ENCODE measurements at regions not wholly inside any gene's neighbourhood (a gene's known extent, or its start where the extent isn't known, plus 50 kb on each side); places are given as distances from the start of the nearest gene placed in this dataset.
"Not testable (repeated sequence)": the region's sequence is repeated elsewhere in the genome, so short reads cannot be mapped to it uniquely, and the experiment has no call there.

- TF ChIP-seq, protein P1, sequence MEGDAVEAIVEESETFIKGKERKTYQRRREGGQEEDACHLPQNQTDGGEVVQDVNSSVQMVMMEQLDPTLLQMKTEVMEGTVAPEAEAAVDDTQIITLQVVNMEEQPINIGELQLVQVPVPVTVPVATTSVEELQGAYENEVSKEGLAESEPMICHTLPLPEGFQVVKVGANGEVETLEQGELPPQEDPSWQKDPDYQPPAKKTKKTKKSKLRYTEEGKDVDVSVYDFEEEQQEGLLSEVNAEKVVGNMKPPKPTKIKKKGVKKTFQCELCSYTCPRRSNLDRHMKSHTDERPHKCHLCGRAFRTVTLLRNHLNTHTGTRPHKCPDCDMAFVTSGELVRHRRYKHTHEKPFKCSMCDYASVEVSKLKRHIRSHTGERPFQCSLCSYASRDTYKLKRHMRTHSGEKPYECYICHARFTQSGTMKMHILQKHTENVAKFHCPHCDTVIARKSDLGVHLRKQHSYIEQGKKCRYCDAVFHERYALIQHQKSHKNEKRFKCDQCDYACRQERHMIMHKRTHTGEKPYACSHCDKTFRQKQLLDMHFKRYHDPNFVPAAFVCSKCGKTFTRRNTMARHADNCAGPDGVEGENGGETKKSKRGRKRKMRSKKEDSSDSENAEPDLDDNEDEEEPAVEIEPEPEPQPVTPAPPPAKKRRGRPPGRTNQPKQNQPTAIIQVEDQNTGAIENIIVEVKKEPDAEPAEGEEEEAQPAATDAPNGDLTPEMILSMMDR (IDR thresholded peaks at IDR 0.05; ENCODE audit: insufficient read depth, low read length, poor library complexity, severe bottlenecking): not testable (repeated sequence)
- TF ChIP-seq EZH2phosphoT487 (conservative IDR thresholded peaks at IDR 0.05; ENCODE audit: low read length): not testable (repeated sequence)
These were observed 109.1 kb upstream of the ZNF195 start for GRCh38 chr11:3488003-3488402.

All from SU-DHL-6 (cell line).